GM23338 (cell line): ENCODE measurements at regions not wholly inside any gene's neighbourhood (a gene's known extent, or its start where the extent isn't known, plus 50 kb on each side); places are given as distances from the start of the nearest gene placed in this dataset.

Experiments
- ATAC-seq: fragments of 200-7000 bp; cut with Tn5 transposase; 3 replicates; pipeline ENCODE4 v1.9.1; 2020
- DNase-seq: peaks from one replicate; pipeline ENCODE4 v3.0.0-alpha.2; 2015; ENCODE audit warnings: low spot score
- H2AFZ ChIP-seq: fragments of 200-600 bp; sonication (generic); 2 replicates; pipeline ENCODE4 v1.8.0; 2016; ENCODE audit warnings: antibody characterized with exemption, mild to moderate bottlenecking, moderate library complexity
- H3F3A ChIP-seq: fragments of 200-600 bp; sonication (generic); replicated peaks from 2 replicates; pipeline ENCODE4 v1.8.0; 2017; ENCODE audit warnings: antibody characterized with exemption, mixed run types, low read depth
- H3K27ac ChIP-seq: fragments of 200-600 bp; sonication (generic); 2 replicates; pipeline ENCODE4 v1.6.1; 2016; ENCODE audit warnings: low read depth
- H3K27me3 ChIP-seq: fragments of 200-600 bp; sonication (generic); 2 replicates; pipeline ENCODE4 v1.8.0; 2016; ENCODE audit warnings: mild to moderate bottlenecking, mixed run types, moderate library complexity; ENCODE audit not compliant: insufficient read depth
- H3K36me3 ChIP-seq: fragments of 200-600 bp; sonication (generic); 2 replicates; pipeline ENCODE4 v1.8.0; 2016; ENCODE audit warnings: mild to moderate bottlenecking; ENCODE audit not compliant: insufficient read depth
- H3K4me1 ChIP-seq: fragments of 200-600 bp; sonication (generic); 2 replicates; pipeline ENCODE4 v1.8.0; 2016; ENCODE audit warnings: mild to moderate bottlenecking, moderate library complexity; ENCODE audit not compliant: insufficient read depth
- H3K4me2 ChIP-seq: fragments of 200-600 bp; sonication (generic); 2 replicates; pipeline ENCODE4 v1.7.1; 2017; ENCODE audit warnings: mixed run types
- H3K4me3 ChIP-seq: fragments of 200-600 bp; sonication (generic); 2 replicates; pipeline ENCODE4 v1.6.1; 2016; ENCODE audit warnings: mixed run types
- H3K79me2 ChIP-seq: fragments of 200-600 bp; sonication (generic); replicated peaks from 2 replicates; pipeline ENCODE4 v1.8.0; 2017; ENCODE audit warnings: mild to moderate bottlenecking; ENCODE audit not compliant: insufficient read depth
- H3K9me2 ChIP-seq: fragments of 200-600 bp; sonication (generic); 2 replicates; pipeline ENCODE4 v1.8.0; 2017; ENCODE audit not compliant: insufficient read depth
- H4K20me1 ChIP-seq: fragments of 200-600 bp; sonication (generic); replicated peaks from 2 replicates; pipeline ENCODE4 v1.8.0; 2017; ENCODE audit warnings: mild to moderate bottlenecking; ENCODE audit not compliant: insufficient read depth
- H3K27ac Mint-ChIP-seq: 2 replicates; pipeline ENCODE4 v1.8.0; 2020; ENCODE audit warnings: inconsistent platforms, mild to moderate bottlenecking, moderate library complexity, mixed read lengths
- H3K27me3 Mint-ChIP-seq: 3 replicates; pipeline ENCODE4 v1.8.0; 2022; ENCODE audit warnings: low read depth, mild to moderate bottlenecking, moderate library complexity, mixed read lengths, inconsistent platforms; ENCODE audit not compliant: insufficient read depth, poor library complexity
- H3K36me3 Mint-ChIP-seq: 3 replicates; pipeline ENCODE4 v1.8.0; 2021; ENCODE audit warnings: low read depth, mild to moderate bottlenecking, inconsistent platforms, moderate library complexity, mixed read lengths
- H3K4me1 Mint-ChIP-seq: 3 replicates; pipeline ENCODE4 v1.8.0; 2020; ENCODE audit warnings: mild to moderate bottlenecking, inconsistent platforms, mixed read lengths
- H3K4me3 Mint-ChIP-seq: 3 replicates; pipeline ENCODE4 v1.8.0; 2021; ENCODE audit warnings: moderate library complexity, mild to moderate bottlenecking, inconsistent platforms, mixed read lengths
- H3K9me3 Mint-ChIP-seq: 3 replicates; pipeline ENCODE4 v1.8.0; 2020; ENCODE audit warnings: moderate library complexity, mild to moderate bottlenecking, inconsistent platforms, mixed read lengths
- TF ChIP-seq, protein P1 (sequence below): fragments of 250-450 bp; sonication (Bioruptor Pico); IDR thresholded peaks from 2 replicates; pipeline ENCODE4 v1.5.0; 2020; ENCODE audit warnings: mild to moderate bottlenecking, moderate library complexity
- TF ChIP-seq, protein P2 (sequence below), 2 experiments: fragments of 200-600 bp in 1 of 2; sonication (generic) in 1 of 2; conservative IDR thresholded peaks; 2 replicates each; pipeline versions ENCODE4 v1.5.1 to v1.6.1; 2016 to 2017; ENCODE audit warnings: antibody characterized with exemption in 2 of 2, low read depth in 2 of 2, mild to moderate bottlenecking in 2 of 2, moderate library complexity in 1 of 2

DNA sequence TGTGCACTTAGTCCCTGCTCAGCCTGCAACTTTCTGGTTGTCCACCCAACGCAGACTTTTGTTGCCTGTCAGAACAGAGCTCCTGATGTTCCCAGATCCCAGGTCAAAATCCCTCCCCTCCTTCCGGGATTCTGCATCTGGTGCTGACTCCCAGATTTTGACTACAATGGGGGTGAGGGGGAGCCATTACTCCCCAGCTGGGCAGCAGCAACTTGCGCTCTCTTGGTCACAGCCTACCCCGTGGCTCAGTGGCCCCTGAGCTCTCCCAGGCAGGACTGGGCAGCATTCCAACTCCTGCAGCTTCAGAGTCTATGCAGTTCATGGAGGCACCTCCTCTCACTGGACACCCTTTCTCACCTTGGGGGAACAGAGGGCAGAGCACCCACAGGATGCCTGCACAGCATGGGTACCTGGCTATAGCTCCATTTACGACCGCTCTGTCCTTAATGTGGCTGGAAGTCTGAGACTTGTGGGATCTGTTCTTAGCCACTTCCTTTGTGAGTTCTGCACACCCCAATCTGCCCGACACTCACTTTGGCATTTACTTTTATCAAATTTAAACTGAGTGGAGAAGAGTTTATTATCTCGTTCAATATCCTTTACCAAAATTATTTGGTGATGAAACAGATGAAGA is 545.5 kb upstream of the MGMT start:
- Histone ChIP-seq H3K79me2 (no peaks in the 10 kb centered on the region), H3F3A (no peaks in the 10 kb centered on the region), H3K4me1 (no peaks in the 10 kb centered on the region), H3K27ac (no peak overlapping the region), H3K4me3 (no peak overlapping the region), H3K36me3 (no peaks in the 10 kb centered on the region), H3K4me2 (no peak overlapping the region), H4K20me1 (no peaks in the 10 kb centered on the region), H2AFZ (no peak overlapping the region), H3K27me3 (no peaks in the 10 kb centered on the region), H3K9me2 (no peaks in the 10 kb centered on the region)
- Mint-ChIP-seq H3K27me3 (peaks cover 4% of the 10 kb centered on the region), H3K4me3 (no peak overlapping the region), H3K4me1 (no peaks in the 10 kb centered on the region), H3K27ac (no peak overlapping the region), H3K36me3 (no peaks in the 10 kb centered on the region), H3K9me3 (no peaks in the 10 kb centered on the region)
- ATAC-seq = no peak
- TF ChIP-seq, protein P1, sequence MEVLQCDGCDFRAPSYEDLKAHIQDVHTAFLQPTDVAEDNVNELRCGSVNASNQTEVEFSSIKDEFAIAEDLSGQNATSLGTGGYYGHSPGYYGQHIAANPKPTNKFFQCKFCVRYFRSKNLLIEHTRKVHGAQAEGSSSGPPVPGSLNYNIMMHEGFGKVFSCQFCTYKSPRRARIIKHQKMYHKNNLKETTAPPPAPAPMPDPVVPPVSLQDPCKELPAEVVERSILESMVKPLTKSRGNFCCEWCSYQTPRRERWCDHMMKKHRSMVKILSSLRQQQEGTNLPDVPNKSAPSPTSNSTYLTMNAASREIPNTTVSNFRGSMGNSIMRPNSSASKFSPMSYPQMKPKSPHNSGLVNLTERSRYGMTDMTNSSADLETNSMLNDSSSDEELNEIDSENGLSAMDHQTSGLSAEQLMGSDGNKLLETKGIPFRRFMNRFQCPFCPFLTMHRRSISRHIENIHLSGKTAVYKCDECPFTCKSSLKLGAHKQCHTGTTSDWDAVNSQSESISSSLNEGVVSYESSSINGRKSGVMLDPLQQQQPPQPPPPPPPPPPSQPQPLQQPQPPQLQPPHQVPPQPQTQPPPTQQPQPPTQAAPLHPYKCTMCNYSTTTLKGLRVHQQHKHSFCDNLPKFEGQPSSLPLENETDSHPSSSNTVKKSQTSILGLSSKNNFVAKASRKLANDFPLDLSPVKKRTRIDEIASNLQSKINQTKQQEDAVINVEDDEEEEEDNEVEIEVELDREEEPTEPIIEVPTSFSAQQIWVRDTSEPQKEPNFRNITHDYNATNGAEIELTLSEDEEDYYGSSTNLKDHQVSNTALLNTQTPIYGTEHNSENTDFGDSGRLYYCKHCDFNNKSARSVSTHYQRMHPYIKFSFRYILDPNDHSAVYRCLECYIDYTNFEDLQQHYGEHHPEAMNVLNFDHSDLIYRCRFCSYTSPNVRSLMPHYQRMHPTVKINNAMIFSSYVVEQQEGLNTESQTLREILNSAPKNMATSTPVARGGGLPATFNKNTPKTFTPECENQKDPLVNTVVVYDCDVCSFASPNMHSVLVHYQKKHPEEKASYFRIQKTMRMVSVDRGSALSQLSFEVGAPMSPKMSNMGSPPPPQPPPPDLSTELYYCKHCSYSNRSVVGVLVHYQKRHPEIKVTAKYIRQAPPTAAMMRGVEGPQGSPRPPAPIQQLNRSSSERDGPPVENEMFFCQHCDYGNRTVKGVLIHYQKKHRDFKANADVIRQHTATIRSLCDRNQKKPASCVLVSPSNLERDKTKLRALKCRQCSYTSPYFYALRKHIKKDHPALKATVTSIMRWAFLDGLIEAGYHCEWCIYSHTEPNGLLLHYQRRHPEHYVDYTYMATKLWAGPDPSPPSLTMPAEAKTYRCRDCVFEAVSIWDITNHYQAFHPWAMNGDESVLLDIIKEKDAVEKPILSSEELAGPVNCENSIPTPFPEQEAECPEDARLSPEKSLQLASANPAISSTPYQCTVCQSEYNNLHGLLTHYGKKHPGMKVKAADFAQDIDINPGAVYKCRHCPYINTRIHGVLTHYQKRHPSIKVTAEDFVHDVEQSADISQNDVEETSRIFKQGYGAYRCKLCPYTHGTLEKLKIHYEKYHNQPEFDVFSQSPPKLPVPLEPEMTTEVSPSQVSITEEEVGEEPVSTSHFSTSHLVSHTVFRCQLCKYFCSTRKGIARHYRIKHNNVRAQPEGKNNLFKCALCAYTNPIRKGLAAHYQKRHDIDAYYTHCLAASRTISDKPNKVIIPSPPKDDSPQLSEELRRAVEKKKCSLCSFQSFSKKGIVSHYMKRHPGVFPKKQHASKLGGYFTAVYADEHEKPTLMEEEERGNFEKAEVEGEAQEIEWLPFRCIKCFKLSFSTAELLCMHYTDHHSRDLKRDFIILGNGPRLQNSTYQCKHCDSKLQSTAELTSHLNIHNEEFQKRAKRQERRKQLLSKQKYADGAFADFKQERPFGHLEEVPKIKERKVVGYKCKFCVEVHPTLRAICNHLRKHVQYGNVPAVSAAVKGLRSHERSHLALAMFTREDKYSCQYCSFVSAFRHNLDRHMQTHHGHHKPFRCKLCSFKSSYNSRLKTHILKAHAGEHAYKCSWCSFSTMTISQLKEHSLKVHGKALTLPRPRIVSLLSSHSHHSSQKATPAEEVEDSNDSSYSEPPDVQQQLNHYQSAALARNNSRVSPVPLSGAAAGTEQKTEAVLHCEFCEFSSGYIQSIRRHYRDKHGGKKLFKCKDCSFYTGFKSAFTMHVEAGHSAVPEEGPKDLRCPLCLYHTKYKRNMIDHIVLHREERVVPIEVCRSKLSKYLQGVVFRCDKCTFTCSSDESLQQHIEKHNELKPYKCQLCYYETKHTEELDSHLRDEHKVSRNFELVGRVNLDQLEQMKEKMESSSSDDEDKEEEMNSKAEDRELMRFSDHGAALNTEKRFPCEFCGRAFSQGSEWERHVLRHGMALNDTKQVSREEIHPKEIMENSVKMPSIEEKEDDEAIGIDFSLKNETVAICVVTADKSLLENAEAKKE (CRISPR knock-in tag) = no peak
- no peak for DNase-seq

DNA sequence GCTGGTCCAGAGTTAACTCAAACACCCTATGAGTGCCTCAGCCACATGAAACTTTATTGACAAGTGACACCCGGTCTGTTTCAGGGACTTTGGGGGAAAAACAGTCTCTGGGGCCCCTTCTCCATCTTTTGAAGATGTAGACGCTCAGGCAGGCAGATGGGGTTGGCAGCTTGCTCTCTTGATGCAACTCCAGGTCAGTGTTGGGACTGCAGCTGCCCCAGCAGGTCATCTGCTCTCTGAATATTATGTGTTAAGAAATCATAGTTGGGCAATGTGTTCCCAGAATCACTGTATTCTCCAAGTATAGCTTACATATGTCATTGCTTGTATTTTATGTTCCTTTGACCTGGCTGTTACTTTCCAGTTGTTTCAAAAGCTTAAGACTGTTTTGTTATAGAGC is 544.9 kb upstream of the MGMT start:
- Mint-ChIP-seq H3K4me1 (no peaks in the 10 kb centered on the region), H3K36me3 (no peaks in the 10 kb centered on the region), H3K27me3 (peaks cover 2% of the 10 kb centered on the region), H3K4me3 (no peak overlapping the region), H3K9me3 (no peaks in the 10 kb centered on the region), H3K27ac (no peak overlapping the region)
- H3K4me3 ChIP-seq = no peak overlapping the region
- no peaks in the 10 kb centered on the region for H4K20me1 ChIP-seq
- no peaks in the 10 kb centered on the region for H3K27me3 ChIP-seq
- no peaks in the 10 kb centered on the region for H3K9me2 ChIP-seq
- no peaks in the 10 kb centered on the region for H3F3A ChIP-seq
- no peaks in the 10 kb centered on the region for H3K36me3 ChIP-seq
- no peaks in the 10 kb centered on the region for H3K79me2 ChIP-seq
- no peak overlapping the region for H3K4me2 ChIP-seq
- H3K27ac ChIP-seq = no peak overlapping the region
- ATAC-seq (no peak), DNase-seq (no peak)
- no peak overlapping the region for H2AFZ ChIP-seq
- no peaks in the 10 kb centered on the region for H3K4me1 ChIP-seq
- TF ChIP-seq, protein P1 (CRISPR knock-in tag) = no peak
- TF ChIP-seq, protein P2, sequence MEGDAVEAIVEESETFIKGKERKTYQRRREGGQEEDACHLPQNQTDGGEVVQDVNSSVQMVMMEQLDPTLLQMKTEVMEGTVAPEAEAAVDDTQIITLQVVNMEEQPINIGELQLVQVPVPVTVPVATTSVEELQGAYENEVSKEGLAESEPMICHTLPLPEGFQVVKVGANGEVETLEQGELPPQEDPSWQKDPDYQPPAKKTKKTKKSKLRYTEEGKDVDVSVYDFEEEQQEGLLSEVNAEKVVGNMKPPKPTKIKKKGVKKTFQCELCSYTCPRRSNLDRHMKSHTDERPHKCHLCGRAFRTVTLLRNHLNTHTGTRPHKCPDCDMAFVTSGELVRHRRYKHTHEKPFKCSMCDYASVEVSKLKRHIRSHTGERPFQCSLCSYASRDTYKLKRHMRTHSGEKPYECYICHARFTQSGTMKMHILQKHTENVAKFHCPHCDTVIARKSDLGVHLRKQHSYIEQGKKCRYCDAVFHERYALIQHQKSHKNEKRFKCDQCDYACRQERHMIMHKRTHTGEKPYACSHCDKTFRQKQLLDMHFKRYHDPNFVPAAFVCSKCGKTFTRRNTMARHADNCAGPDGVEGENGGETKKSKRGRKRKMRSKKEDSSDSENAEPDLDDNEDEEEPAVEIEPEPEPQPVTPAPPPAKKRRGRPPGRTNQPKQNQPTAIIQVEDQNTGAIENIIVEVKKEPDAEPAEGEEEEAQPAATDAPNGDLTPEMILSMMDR (conservative IDR thresholded peaks at IDR 0.05; ENCODE audit: low read depth in 2 of 2) = no peak
